ENCODE measurements at regions not wholly inside any gene's neighbourhood (a gene's known extent, or its start where the extent isn't known, plus 50 kb on each side); places are given as distances from the start of the nearest gene placed in this dataset.
"Not testable (repeated sequence)": the region's sequence is repeated elsewhere in the genome, so short reads cannot be mapped to it uniquely, and the experiment has no call there.

- no peak for DNase-seq (ENCODE audit: low spot score)
Measured at GRCh38 chr14:37991027-37991426, 216.7 kb upstream of the SSTR1 start.

- no peak for DNase-seq (ENCODE audit: low spot score)
Measured at GRCh38 chr14:37992499-37992898, 215.2 kb upstream of the SSTR1 start.

- DNase-seq (ENCODE audit: low spot score), result no peak
Measured at GRCh38 chr14:37994846-37995372, 212.8 kb upstream of the SSTR1 start.

- no peak for DNase-seq (ENCODE audit: low spot score)
Measured at GRCh38 chr14:37997017-37997416, 210.7 kb upstream of the SSTR1 start.

DNA sequence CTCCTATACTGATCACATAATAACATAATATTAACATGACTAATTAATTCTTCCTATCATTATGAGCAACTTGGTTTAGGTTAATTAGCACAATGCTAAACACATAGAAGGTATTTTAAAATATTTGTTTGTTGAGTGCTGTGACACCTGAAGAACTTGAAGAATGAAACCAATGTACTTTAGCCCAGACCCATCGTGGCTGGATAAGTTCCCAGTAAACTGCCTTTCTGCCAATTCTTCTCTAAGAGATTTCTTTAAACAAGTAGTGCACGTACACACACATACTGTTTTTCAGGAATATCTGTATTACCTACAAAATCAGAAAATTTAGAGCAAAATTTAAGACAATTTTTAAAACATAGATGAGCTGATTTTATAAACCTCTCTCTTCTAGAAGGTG is 207.4 kb upstream of the SSTR1 start:
- no peak for DNase-seq (ENCODE audit: low spot score)

- DNase-seq (ENCODE audit: low spot score), result no peak
Measured at GRCh38 chr14:38001501-38001900, 206.2 kb upstream of the SSTR1 start.

DNA sequence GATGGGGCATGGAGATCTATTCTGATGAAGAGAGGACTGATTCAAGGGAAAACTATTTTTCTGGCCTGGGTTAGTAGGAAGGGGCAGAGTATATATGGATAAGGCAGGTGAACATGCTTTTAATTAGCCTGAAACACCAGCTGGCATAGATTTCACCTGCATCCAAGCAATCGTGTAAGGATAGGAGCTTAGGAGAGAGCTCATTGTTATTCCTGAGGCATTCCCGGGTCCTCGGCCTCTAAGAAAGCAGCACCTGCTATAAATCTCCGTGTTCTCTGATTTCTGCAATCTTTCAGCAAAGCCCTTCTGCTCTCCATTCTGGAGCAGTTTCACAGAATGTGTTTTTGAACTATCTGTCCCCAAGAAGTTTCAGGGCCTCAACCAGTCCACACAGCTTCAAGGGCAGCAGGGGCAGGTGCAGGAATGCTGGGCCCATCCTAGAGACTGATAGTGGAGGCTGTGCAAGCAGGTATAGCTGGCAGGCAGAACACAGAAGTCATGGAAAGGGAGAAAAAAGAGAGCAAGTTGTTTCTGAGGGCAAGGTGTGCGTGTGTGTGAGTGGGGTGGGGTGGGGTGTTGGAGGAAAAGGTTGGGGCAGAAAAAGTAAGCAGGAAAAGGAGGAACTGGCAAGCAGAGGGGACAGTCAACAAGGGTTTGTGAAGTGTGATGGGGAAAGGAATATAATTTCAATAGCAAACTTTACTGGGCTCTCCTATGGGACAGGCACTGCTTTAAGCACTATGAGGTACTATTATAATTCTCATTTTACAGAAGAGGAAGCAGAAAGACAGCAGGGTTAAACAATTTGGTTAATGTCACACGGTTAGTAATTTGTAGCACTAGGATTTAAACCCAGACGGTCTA is 203.7 kb upstream of the SSTR1 start:
- no peak for DNase-seq (ENCODE audit: low spot score)

DNA sequence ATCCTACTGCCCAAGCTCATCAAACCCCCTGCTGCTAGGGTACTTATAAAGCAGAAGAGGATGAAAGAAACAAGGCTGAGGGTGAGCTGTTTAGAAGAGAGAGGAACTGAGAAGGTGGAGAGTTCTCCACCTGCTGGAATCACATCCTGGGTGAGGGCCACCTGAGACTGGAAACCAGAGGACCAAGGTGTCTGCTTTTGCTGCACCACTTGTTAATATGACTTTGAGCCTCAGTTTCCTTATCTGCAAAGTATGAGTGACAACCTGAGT is 203.2 kb upstream of the SSTR1 start:
- no peak for DNase-seq (ENCODE audit: low spot score)

- not testable (repeated sequence) for DNase-seq (ENCODE audit: low spot score)
Measured at GRCh38 chr14:38011156-38011555, 196.5 kb upstream of the SSTR1 start.

DNA sequence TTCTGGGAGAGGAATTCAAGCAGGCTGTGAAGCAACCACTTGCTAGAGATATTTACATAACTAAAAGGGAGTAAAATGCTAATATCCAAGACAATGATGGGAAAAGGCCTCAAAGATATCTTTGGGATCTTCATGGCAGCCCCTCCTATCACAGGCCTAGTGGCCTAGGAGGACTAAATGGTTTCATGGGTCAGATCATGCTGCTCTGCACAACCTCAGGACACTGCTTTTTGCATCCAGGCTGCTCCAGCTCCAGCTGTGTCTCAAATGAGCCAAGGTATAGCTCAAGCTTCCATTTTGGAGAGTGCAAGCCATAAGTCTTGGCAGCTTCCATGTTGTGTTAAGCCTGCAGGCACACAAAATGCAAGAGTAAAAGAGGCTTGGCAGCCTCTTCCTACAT is 195.6 kb upstream of the SSTR1 start:
- DNase-seq (ENCODE audit: low spot score), result no peak

DNA sequence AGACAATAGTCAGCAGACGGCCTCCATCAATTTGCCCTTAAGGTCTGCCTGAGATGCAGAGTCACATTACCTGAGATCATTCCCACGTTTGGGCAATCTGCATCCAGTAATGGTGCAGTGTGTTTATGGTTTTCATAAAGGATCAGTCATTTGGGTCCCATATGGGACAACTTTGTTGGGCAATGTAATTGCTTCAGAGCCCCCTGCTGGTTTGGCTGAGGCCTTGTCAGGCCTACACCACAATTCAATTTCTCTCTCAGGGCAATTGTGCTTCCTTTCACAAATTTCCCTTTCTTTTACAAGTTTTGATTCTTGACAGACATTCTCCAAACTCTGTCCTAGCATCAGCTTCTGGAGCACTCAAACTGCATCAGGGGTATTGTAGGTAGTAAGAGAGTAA is 191.2 kb upstream of the SSTR1 start:
- no peak for DNase-seq (ENCODE audit: low spot score)

DNA sequence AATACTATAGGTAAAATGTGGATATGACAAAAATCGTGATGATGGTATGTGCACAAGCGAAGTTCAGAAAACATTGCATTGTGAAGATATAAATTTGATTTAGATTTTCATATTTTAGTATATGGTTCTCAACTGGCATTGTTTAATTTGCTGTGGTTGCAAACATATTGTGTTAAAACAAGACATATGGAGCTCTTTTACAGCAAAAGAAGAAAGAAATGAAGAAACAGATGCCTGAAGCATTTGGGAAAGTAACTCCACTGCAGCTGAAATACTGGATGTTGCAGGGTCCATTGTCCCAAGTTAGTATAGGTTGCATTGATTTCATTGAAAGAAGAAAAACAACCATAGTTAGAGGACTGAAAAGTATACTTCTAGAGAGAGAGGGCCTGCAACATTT is 185.8 kb upstream of the SSTR1 start:
- no peak for DNase-seq (ENCODE audit: low spot score)

- no peak for DNase-seq (ENCODE audit: low spot score)
Measured at GRCh38 chr14:38022775-38023174, 184.9 kb upstream of the SSTR1 start.

DNA sequence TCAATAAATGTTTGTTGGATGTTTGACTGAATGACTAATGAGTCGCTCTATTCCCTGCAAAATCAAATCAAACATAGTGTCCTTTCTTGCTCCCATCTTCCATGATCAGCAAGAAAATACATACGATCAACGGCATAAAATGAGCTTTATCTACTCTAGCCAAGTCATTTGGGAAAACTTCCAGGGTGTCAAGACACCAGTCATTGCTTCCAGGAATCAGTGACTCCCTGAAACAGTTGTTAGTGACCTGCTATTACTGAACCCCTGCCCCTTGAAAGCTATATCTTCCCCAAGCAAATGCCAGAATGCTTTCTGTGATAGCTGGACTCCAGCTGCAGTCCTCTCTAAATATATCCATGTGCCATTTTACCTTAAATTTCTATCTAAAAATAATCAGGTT is 169.5 kb upstream of the SSTR1 start:
- DNase-seq (ENCODE audit: low spot score), result no peak

GRCh38 chr14:38038986-38039385 is 168.7 kb upstream of the SSTR1 start:
- DNase-seq (ENCODE audit: low spot score), result no peak

- DNase-seq (ENCODE audit: low spot score), result no peak
Measured at GRCh38 chr14:38039496-38039895, 168.2 kb upstream of the SSTR1 start.

DNA sequence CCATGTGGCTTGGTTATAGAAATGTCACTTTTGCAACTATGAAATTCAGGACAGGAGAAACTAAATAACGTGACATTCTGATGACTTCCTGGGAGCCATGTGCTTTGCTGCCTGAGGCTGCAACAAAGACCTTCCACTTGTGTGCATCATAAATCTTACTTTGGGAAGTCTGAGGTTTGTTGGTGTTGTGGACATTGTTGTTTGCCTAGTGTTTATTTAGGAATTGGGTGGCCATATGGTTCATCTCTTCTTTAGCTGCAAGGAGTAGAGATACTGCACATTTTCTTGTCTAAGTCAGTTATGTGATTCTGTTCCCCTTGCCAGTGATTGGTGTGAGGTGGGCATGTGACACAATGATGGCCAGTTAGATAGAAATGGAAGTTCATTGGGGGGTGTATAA is 167.3 kb upstream of the SSTR1 start:
- no peak for DNase-seq (ENCODE audit: low spot score)

DNA sequence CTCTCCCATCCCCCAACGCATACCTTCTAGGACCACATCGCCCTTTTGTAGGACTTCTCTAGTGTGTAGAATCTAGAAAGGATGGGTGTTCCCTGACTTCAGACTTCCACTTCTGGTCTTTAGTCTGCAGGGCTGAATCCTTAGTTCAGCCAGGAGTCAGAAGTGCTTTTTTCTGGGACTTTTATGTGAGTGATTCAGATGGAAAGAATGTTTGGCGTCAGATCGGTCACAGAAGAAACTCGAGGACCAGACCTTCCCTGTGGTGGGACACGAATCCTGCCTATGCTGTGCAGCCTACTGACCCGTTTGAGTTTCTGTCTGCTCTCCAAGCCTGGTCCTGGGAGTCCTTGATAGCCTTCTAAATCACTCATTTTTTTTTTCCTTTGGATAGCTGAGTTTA is 165.4 kb upstream of the SSTR1 start:
- DNase-seq (ENCODE audit: low spot score), result peak; percentile 59

DNA sequence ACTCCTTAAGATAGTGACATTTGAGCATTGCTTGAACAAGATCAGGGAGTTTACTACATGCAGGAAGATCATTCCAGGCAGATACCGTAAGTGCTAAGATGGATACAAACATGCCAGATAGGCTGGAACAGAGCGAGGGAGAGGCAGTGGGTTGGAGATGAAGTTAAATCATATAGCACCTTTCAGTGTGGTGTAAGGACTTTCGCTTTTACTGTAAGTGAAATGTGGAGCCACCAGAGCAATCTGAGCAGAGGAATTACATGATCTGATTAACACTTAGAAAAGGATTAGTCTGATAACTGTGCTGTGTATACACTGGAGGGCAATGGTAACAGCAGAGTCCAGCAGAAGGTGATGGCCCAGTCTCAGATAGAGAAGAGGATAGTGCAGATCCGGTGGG is 163.0 kb upstream of the SSTR1 start:
- no peak for DNase-seq (ENCODE audit: low spot score)

DNA sequence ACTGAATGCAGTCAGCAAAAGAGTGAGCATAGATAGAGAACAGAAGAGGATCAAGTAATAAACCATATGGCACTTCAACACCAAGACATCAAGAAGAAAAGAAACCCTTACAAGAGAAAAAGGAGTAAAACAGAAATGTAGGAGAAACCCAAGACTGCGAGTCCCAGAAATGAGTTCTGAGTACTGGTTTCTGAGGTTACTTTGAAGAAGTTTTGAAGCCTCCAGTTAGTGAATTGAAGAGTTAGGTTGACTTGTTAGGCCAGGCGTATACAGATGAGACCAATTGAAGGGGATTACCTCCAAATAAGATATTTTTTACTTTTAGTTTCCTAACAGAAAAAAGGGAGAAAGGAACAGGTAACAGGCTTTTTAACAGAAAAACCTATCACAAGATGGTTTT is 162.2 kb upstream of the SSTR1 start:
- DNase-seq (ENCODE audit: low spot score), result no peak

DNA sequence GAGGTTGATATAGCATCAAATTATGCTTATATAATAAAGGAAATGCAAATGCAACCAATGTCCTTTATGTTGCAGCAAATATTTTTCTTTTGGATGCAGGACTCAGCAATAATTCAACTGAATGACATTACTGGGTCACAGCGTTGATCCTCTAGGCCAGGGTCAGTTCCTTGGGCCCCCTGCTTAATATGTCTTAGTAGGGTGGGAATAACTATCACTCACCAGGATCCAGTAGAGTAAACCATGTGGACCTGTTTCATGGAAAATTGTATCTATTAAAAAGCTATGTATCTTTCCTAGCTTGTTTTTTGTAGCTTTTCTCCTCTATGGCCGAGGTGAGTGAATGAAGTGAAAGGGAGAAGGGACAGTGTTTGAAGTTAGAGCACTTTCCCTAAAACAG is 161.5 kb upstream of the SSTR1 start:
- DNase-seq (ENCODE audit: low spot score), result no peak

DNA sequence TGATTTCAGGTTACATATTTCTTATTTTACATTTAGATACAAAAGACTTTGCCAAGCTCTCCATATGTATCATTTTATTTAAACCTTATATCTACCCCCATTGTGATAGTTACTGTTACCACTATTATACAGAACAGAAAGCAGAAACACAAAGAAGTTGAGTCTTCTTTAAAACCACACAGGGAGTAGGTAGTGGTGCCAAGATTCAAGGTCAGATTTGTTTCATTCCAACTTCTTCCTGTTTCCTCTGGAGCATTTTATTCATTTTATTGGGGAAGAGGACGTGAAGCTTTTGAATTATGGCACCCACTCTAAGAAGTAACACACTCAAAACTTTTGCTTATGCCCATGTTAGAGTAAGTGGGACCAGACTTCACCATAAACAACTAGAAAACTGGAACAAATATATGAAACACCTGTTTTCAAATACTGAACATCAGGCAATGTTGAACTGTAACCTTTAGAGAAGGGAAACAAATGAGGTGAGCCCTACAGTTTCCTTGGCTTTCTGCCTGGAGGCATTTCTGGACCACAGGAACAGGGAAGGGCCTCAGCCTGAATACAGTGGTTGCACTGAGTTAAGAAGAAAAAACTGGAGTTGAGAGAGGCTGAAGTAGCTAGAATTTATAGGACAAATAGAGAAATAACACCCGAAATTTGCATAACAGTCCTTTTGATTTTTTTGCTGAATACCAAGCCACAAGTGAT is 160.4 kb upstream of the SSTR1 start:
- DNase-seq (ENCODE audit: low spot score), result no peak

DNA sequence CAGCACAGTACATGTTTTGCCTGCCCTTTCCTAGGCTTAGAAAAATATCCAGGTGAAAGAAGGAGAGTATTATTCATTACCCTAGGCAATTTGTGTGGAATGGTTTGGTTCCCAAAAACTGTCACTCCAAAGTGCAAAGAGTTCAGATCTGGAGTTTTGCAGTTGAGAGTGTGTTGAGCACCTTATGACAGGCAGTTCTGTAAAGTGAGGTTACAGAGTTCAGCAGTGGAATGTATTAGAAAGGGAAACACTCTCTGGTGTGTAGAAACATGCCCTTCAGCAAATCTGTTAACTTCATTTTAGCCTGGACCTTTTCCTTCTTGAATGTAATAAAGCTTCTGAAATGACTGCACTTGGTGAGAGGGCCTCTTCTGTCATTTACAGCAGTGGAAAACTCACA is 154.0 kb upstream of the SSTR1 start:
- DNase-seq (ENCODE audit: low spot score), result no peak

GRCh38 chr14:38056270-38056669 is 151.4 kb upstream of the SSTR1 start:
- no peak for DNase-seq (ENCODE audit: low spot score)

Data from AG08396 (cell line).